ENCODE measurements at regions not wholly inside any gene's neighbourhood (a gene's known extent, or its start where the extent isn't known, plus 50 kb on each side); places are given as distances from the start of the nearest gene placed in this dataset.

DNA sequence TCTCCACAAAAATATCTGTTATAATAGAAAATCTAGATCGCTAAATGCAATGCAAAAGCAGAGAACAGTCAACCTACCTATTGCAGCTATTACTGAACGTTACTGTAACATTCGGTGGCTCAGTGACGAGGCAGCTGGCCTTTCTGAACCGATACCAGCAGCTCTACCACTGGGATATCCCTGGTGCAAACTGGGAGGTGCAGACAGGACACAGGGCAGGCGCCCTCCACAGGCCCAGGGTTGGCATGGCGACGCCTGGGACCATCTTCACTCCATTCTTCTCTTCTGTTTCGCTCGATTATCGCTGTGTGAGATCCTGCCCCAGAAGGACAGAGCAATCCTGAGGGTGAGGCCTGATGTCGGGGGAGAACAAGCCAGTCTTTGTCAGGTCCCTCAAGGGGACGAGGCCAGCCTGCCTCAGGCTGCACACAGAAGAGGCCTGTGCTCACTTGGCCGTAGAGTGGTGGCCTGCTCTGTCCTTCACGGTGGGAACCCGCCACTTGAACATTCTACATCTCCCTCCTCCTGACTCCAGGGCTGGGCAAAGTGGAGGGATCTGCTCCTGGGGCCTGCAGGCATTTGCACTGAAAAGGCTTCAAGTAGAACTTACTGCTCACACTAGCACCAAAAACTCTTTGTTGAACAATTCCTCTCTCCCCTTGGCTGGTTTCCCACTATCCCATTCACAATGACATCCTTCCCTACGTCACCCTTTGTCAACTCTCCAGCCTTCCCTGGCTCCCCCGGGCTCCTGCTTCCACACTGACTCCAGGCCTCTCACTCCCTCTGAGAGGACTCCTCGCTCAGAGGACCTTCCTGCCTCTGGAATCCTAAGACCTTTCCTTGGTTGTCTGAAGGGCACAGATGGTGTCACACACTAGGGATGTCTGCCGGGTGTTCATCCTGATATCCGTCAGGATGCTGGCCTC is 49.7 kb downstream of the CYRIA start:
- DNase-seq (ENCODE audit: low spot score), result no peak

- DNase-seq (ENCODE audit: low spot score), result no peak
These were observed 50.4 kb downstream of the CYRIA start for GRCh38 chr2:16615246-16615645.

- peak; percentile 40 for DNase-seq (ENCODE audit: low spot score)
These were observed 51.2 kb downstream of the CYRIA start for GRCh38 chr2:16614314-16614860.

GRCh38 chr2:16613539-16614011 is 52.1 kb downstream of the CYRIA start:
- DNase-seq (ENCODE audit: low spot score), result peak; percentile 30

DNA sequence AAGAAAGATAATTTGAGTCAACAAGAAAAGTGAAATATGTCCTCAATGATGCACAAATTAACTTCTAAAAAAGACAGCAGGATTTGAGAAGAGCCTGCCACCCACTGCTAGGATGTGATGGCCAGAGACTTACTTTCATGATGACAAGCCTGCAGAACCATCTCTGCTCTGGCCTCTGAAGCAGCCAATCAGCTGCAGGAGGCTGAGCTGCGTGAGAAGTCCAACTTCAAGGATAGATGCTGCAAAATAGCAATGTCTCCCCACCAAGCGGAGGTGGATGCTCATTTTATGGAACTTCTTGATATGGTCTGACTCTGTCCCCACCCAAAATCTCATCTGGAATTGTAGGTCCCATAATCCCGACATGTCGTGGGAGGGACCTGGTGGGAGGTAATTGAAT is 53.1 kb downstream of the CYRIA start:
- no peak for DNase-seq (ENCODE audit: low spot score)

DNA sequence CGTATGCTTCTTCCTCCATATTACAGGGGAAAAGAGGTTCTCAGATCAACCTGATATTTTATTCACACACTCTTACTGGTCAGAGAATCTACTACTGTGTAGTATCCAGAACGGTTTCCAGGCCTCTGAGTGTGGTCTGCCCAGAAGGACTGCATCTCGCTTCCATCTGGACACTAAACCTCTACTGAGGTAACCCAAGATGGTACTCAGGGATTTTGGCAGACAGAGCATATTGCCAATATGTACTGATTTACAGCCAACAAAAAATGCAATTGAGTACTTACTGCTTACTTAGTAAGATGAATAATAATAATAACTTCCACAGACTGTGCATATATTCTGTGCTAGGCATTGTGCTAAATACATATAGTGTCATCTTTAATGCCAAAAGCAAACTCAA is 55.8 kb downstream of the CYRIA start:
- DNase-seq (ENCODE audit: low spot score), result no peak

DNA sequence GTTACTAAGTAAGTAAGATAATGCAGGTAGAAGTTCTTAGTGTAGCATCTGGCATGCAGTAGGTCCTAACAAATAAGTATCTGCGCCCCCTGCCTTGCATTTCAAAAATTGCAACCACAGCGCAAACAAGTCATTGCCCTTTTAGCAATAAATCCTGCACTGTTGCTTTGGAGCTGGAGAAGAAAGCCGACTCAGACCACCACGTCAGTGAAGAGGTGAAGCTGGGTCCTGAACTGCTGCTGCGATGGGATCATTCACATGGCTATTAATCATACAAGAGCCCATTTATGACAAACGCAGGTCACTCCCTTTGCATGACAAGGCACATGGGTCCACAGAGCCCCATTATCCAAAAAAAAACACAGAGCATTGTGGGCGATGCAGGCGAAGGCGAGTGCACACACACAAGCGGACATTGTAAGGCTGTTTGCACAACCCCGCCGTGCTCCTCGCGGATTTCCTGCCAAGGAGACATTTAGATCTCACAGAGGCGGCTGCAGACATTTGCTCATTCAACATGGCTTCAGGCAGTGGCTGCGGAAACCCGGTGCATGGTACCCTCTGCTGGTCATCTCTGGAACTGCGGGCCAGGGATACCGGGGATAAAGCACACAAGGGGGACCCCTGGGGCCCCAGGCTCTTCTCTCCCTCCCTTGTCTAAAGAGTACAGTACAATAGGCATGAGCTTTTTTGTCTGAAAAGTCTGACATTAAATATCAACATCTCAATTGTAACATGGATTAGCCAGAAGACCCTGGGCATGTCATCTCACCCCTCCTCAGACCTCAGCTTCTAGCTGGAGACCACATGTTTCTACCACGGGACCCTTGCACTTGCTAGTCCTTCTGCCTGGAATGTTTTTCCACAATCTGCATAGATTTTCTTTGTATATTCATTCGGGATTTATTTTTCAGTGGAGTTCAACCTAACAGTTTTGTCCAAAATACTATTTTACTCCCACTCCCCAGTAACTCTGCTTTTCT is 56.7 kb downstream of the CYRIA start:
- DNase-seq (ENCODE audit: low spot score), result peak; percentile 71

GRCh38 chr2:16607301-16607700 is 58.3 kb downstream of the CYRIA start:
- DNase-seq (ENCODE audit: low spot score), result no peak

GRCh38 chr2:16604236-16604635 is 61.4 kb downstream of the CYRIA start:
- DNase-seq (ENCODE audit: low spot score), result no peak

- DNase-seq (ENCODE audit: low spot score), result no peak
These were observed 74.2 kb downstream of the CYRIA start for GRCh38 chr2:16591370-16591933.

DNA sequence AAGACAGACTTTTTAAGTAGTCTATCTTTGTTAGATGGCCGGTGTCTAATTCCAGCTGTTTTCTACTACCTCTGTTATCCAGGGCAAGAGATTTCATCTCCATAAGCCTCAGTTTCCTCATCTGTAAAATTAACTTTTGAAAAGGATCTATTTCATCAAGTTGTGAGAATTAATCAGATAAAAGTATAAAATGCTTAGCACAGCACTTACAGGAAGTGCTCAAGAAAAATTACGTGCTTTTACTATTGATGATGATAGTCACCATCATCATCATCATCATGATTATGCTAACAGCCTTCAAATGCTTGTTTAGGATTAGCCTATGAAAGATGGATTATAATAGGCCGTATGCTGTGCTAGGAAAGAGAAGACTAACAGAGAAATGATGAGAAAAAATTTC is 76.2 kb downstream of the CYRIA start:
- DNase-seq (ENCODE audit: low spot score), result no peak

GRCh38 chr2:16588565-16588964 is 77.1 kb downstream of the CYRIA start:
- no peak for DNase-seq (ENCODE audit: low spot score)

DNA sequence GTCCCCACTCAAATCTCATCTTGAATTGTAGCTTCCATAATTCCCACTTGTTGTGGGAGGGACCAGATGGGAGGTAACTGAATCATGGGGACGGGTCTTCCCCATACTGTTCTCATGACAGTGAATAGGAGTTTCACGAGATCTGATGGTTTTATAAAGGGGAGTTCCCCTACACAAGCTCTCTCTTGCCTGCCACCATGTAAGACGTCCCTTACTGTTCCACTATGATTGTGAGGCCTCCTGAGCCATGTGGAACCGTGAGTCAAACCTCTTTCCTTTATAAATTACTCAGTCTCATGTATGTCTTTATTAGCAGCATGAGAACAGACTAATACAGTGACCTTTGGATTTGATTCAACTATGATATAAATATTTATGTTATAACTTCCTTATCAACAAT is 78.0 kb downstream of the CYRIA start:
- no peak for DNase-seq (ENCODE audit: low spot score)

DNA sequence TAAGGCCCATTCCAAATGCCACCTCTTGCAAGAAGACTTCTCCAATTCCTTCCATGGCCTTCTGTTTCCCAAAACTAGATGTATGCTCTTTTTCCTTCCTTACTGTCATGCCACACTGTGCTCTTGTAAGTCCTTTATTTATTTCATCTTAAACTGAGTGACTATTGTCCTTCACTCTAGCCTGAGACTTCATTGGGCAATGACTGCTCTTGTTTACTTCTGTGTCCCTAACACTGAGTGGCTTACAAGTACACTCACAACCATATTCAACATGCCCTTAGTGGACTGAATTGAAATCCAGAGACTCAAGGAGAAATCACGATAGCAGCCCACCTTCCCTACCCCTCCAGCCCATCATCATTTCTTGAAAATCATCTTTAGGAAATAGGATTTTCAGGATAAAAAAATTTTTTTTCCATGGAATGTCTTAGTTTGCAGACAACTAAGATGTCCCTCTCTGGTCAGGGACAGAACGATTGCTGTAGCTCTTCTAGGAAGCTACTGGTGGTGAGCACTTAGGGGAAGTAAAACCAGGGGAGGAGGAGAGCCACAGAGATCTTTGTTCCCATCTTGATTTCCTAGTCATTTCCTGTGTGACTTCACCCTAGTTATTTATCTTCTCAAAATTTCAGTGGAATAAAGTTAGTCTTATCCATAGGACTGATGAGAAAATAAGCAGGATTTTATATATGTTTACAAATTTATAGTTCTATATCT is 80.7 kb downstream of the CYRIA start:
- DNase-seq (ENCODE audit: low spot score), result no peak

DNA sequence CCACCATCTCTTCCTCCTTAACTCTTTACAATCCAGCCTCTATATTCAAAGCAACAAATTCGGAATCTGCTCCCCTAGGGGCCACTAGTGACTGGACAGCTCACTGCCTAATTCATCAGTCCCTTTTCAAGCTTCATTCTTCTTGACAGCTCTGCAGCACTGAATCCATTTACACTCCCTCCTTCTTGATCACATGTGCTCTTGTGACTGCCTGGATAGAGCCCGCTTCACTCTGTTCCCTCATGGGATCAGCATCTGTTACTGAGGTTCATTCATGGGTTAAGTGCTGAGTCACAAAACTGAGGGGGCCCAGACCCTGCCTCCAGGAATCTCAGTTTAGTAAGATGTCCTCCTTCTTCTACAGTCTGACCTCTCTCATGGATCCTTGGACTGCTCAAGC is 81.5 kb downstream of the CYRIA start:
- DNase-seq (ENCODE audit: low spot score), result no peak

DNA sequence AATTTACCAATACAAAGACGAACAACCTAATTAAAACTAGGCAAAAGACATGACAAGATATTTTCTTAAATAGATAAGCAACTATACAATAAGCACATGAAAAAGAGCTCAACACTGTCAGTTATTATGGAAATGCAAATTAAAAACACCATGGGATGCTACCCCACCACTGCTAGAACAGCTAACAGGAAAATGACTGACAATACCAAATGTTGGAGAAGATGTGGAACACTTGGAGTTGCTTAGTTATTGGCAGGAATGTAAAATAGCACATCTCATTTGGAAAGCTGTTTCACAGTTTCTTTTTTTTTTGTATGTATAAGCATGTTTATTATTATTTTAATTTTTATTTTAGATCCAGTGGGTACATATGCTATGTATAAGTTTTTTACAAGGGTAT is 84.4 kb downstream of the CYRIA start:
- DNase-seq (ENCODE audit: low spot score), result no peak

GRCh38 chr2:16578081-16578480 is 87.6 kb downstream of the CYRIA start:
- DNase-seq (ENCODE audit: low spot score), result no peak

- DNase-seq (ENCODE audit: low spot score), result no peak
These were observed 95.1 kb downstream of the CYRIA start for GRCh38 chr2:16570516-16570915.

- DNase-seq (ENCODE audit: low spot score), result no peak
These were observed 96.4 kb downstream of the CYRIA start for GRCh38 chr2:16568998-16569784.

DNA sequence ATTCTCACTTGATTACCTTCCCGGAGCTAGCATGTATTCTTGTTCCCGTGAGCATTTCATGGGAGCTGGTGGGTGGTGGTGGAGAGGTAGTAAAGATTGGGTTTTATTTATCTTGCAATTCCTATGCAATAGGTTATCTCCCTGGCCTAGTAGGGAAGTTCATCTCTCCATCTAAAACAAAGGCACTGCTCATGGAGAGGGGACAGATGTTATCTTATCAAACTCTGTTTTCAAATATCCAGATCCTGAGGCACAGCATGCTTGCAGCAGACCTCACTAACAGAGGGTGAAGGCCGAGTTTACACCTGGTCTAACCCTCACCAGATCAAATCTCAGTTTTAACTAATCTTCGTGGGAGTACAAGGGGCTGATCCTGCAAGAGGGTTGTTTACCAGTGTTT is 98.9 kb downstream of the CYRIA start:
- DNase-seq (ENCODE audit: low spot score), result peak; percentile 28

- DNase-seq (ENCODE audit: low spot score), result no peak
These were observed 100.2 kb downstream of the CYRIA start for GRCh38 chr2:16565481-16565880.

All from HuH-7 (cell line).